HEK293 (cell line): ENCODE measurements at regions not wholly inside any gene's neighbourhood (a gene's known extent, or its start where the extent isn't known, plus 50 kb on each side); places are given as distances from the start of the nearest gene placed in this dataset.

Experiments used
- FEZF1 ChIP-seq: fragments of 450-650 bp; formaldehyde crosslinking; IDR thresholded peaks from 2 replicates; pipeline ENCODE4 v1.5.1; 2016; ENCODE audit warnings: missing biosample characterization, missing genetic modification characterization
- GFI1B ChIP-seq: fragments of 450-650 bp; formaldehyde crosslinking; IDR thresholded peaks from 2 replicates; pipeline ENCODE4 v1.5.1; 2016; ENCODE audit warnings: missing biosample characterization, missing genetic modification characterization
- GLIS1 ChIP-seq: fragments of 450-650 bp; formaldehyde crosslinking; IDR thresholded peaks from 2 replicates; pipeline ENCODE4 v1.5.1; 2016; ENCODE audit warnings: missing biosample characterization, missing genetic modification characterization
- HOXC10 ChIP-seq: sonication (generic); formaldehyde crosslinking; IDR thresholded peaks from 2 replicates; pipeline ENCODE4 v1.8.1; 2023; ENCODE audit warnings: mild to moderate bottlenecking, missing genetic modification reagents
- OVOL3 ChIP-seq: fragments of 450-650 bp; formaldehyde crosslinking; IDR thresholded peaks from 2 replicates; pipeline ENCODE4 v1.5.1; 2016; ENCODE audit warnings: missing biosample characterization, missing genetic modification characterization
- PRDM6 ChIP-seq: fragments of 450-650 bp; formaldehyde crosslinking; IDR thresholded peaks from 2 replicates; pipeline ENCODE4 v1.5.1; 2017; ENCODE audit warnings: missing biosample characterization, missing genetic modification characterization
- RBAK ChIP-seq: fragments of 450-650 bp; formaldehyde crosslinking; IDR thresholded peaks from 2 replicates; pipeline ENCODE4 v1.5.1; 2016; ENCODE audit warnings: missing biosample characterization, missing genetic modification characterization
- ZBTB10 ChIP-seq: fragments of 450-650 bp; formaldehyde crosslinking; IDR thresholded peaks from 2 replicates; pipeline ENCODE4 v1.5.1; 2016; ENCODE audit warnings: missing biosample characterization, missing genetic modification characterization
- ZBTB20 ChIP-seq: fragments of 450-650 bp; formaldehyde crosslinking; IDR thresholded peaks from 2 replicates; pipeline ENCODE4 v1.5.1; 2016; ENCODE audit warnings: missing biosample characterization, missing genetic modification characterization
- ZFP37 ChIP-seq: fragments of 450-650 bp; formaldehyde crosslinking; IDR thresholded peaks from 2 replicates; pipeline ENCODE4 v1.5.1; 2016; ENCODE audit warnings: missing biosample characterization, missing genetic modification characterization
- ZNF114 ChIP-seq: fragments of 450-650 bp; formaldehyde crosslinking; IDR thresholded peaks from 2 replicates; pipeline ENCODE4 v1.5.0; 2017; ENCODE audit warnings: missing biosample characterization, missing genetic modification characterization
- ZNF169 ChIP-seq: fragments of 450-650 bp; formaldehyde crosslinking; IDR thresholded peaks from 2 replicates; pipeline ENCODE4 v1.5.1; 2016; ENCODE audit warnings: missing biosample characterization, missing genetic modification characterization
- ZNF280C ChIP-seq: fragments of 450-650 bp; formaldehyde crosslinking; IDR thresholded peaks from 2 replicates; pipeline ENCODE4 v1.5.1; 2016; ENCODE audit warnings: missing biosample characterization, missing genetic modification characterization
- ZNF311 ChIP-seq: fragments of 450-650 bp; formaldehyde crosslinking; IDR thresholded peaks from 2 replicates; pipeline ENCODE4 v1.5.1; 2017; ENCODE audit warnings: missing biosample characterization, missing genetic modification characterization, borderline replicate concordance
- ZNF350 ChIP-seq: fragments of 450-650 bp; formaldehyde crosslinking; IDR thresholded peaks from 2 replicates; pipeline ENCODE4 v1.5.0; 2017; ENCODE audit warnings: missing biosample characterization, mild to moderate bottlenecking, missing genetic modification characterization
- ZNF394 ChIP-seq: fragments of 450-650 bp; formaldehyde crosslinking; IDR thresholded peaks from 2 replicates; pipeline ENCODE4 v1.5.1; 2016; ENCODE audit warnings: missing biosample characterization, missing genetic modification characterization, mild to moderate bottlenecking, moderate library complexity, borderline replicate concordance
- ZNF398 ChIP-seq: fragments of 450-650 bp; formaldehyde crosslinking; IDR thresholded peaks from 2 replicates; pipeline ENCODE4 v1.5.1; 2017; ENCODE audit warnings: missing biosample characterization, missing genetic modification characterization
- ZNF416 ChIP-seq: fragments of 450-650 bp; formaldehyde crosslinking; IDR thresholded peaks from 2 replicates; pipeline ENCODE4 v1.5.1; 2016; ENCODE audit warnings: missing biosample characterization, missing genetic modification characterization
- ZNF423 ChIP-seq: fragments of 450-650 bp; formaldehyde crosslinking; IDR thresholded peaks from 2 replicates; pipeline ENCODE4 v1.5.1; 2016; ENCODE audit warnings: missing biosample characterization, missing genetic modification characterization
- ZNF521 ChIP-seq: fragments of 450-650 bp; formaldehyde crosslinking; IDR thresholded peaks from 2 replicates; pipeline ENCODE4 v1.5.1; 2017; ENCODE audit warnings: missing biosample characterization, mild to moderate bottlenecking, missing genetic modification characterization
- ZNF549 ChIP-seq: fragments of 450-650 bp; IDR thresholded peaks from 2 replicates; pipeline ENCODE4 v1.5.1; 2018; ENCODE audit warnings: missing biosample characterization, missing genetic modification characterization, mild to moderate bottlenecking, inconsistent platforms, moderate library complexity
- ZNF558 ChIP-seq: fragments of 450-650 bp; formaldehyde crosslinking; IDR thresholded peaks from 2 replicates; pipeline ENCODE4 v1.5.1; 2016; ENCODE audit warnings: missing biosample characterization, missing genetic modification characterization
- ZNF596 ChIP-seq: fragments of 450-650 bp; IDR thresholded peaks from 2 replicates; pipeline ENCODE4 v1.5.0; 2018; ENCODE audit warnings: missing biosample characterization, mild to moderate bottlenecking, missing genetic modification characterization, moderate library complexity
- ZNF600 ChIP-seq: fragments of 450-650 bp; formaldehyde crosslinking; IDR thresholded peaks from 2 replicates; pipeline ENCODE4 v1.5.1; 2016; ENCODE audit warnings: missing biosample characterization, missing genetic modification characterization
- ZNF621 ChIP-seq: fragments of 450-650 bp; formaldehyde crosslinking; IDR thresholded peaks from 2 replicates; pipeline ENCODE4 v1.5.1; 2017; ENCODE audit warnings: missing biosample characterization, missing genetic modification characterization
- ZNF645 ChIP-seq: fragments of 450-650 bp; formaldehyde crosslinking; IDR thresholded peaks from 2 replicates; pipeline ENCODE4; 2016; ENCODE audit warnings: missing biosample characterization, missing genetic modification characterization
- ZNF664 ChIP-seq: fragments of 450-650 bp; formaldehyde crosslinking; IDR thresholded peaks from 2 replicates; pipeline ENCODE4 v1.5.1; 2016; ENCODE audit warnings: missing biosample characterization, missing genetic modification characterization
- ZNF677 ChIP-seq: fragments of 450-650 bp; IDR thresholded peaks from 2 replicates; pipeline ENCODE4 v1.5.0; 2018; ENCODE audit warnings: missing biosample characterization, mild to moderate bottlenecking, missing genetic modification characterization, moderate library complexity
- ZNF704 ChIP-seq: fragments of 450-650 bp; formaldehyde crosslinking; IDR thresholded peaks from 2 replicates; pipeline ENCODE4 v1.5.1; 2016; ENCODE audit warnings: missing biosample characterization, missing genetic modification characterization
- ZNF76 ChIP-seq: fragments of 450-650 bp; formaldehyde crosslinking; IDR thresholded peaks from 2 replicates; pipeline ENCODE4; 2016; ENCODE audit warnings: low read depth, missing biosample characterization, missing genetic modification characterization, borderline replicate concordance
- ZNF777 ChIP-seq: fragments of 450-650 bp; formaldehyde crosslinking; IDR thresholded peaks from 2 replicates; pipeline ENCODE4 v1.5.1; 2017; ENCODE audit warnings: missing biosample characterization, missing genetic modification characterization, borderline replicate concordance
- ZNF843 ChIP-seq: fragments of 450-650 bp; formaldehyde crosslinking; IDR thresholded peaks from 2 replicates; pipeline ENCODE4 v1.5.1; 2016; ENCODE audit warnings: missing biosample characterization, missing genetic modification characterization

GRCh38 chr5:158277276-158277675 lies 418.3 kb upstream of the CLINT1 start (continued):
- no peak for TF ChIP-seq ZNF600 (tag by site-specific recombination)
- no peak for TF ChIP-seq GFI1B (tag by site-specific recombination)
- TF ChIP-seq ZNF169, result no peak
- no peak for TF ChIP-seq ZNF843 (tag by site-specific recombination)
- no peak for TF ChIP-seq ZNF704 (tag by site-specific recombination)
- no peak for TF ChIP-seq GLIS1
- no peak for TF ChIP-seq ZNF645 (tag by site-specific recombination)
- TF ChIP-seq ZBTB10, result no peak
- TF ChIP-seq RBAK (tag by site-specific recombination), result no peak
- no peak for TF ChIP-seq ZBTB20 (tag by site-specific recombination)
- TF ChIP-seq HOXC10, result no peak
- no peak for TF ChIP-seq ZNF311 (tag by site-specific recombination)
- TF ChIP-seq ZNF664 (tag by site-specific recombination), result no peak
- TF ChIP-seq ZNF549 (tag by site-specific recombination), result no peak
- no peak for TF ChIP-seq ZNF394 (tag by site-specific recombination)
- TF ChIP-seq ZNF76, result no peak
- TF ChIP-seq ZNF423 (tag by site-specific recombination), result no peak
- no peak for TF ChIP-seq ZNF521 (tag by site-specific recombination)
- TF ChIP-seq PRDM6, result peak; percentile 90
- no peak for TF ChIP-seq ZNF416 (tag by site-specific recombination)
- TF ChIP-seq FEZF1, result peak; percentile 61
- TF ChIP-seq OVOL3 (tag by site-specific recombination), result no peak
- TF ChIP-seq ZNF114 (tag by site-specific recombination), result no peak
- TF ChIP-seq ZNF777 (tag by site-specific recombination), result no peak
- TF ChIP-seq ZNF398 (tag by site-specific recombination), result no peak
- TF ChIP-seq ZNF621 (tag by site-specific recombination), result no peak
- TF ChIP-seq ZNF558, result no peak
- TF ChIP-seq ZNF350 (tag by site-specific recombination), result no peak
- TF ChIP-seq ZNF596 (tag by site-specific recombination), result no peak
- TF ChIP-seq ZFP37, result no peak
- no peak for TF ChIP-seq ZNF677 (tag by site-specific recombination)
- no peak for TF ChIP-seq ZNF280C (tag by site-specific recombination)
